ENCODE measurements at regions not wholly inside any gene's neighbourhood (a gene's known extent, or its start where the extent isn't known, plus 50 kb on each side); places are given as distances from the start of the nearest gene placed in this dataset.
A peak's percentile ranks its signal among the peaks of the same experiment; 100 is the strongest.

DNA sequence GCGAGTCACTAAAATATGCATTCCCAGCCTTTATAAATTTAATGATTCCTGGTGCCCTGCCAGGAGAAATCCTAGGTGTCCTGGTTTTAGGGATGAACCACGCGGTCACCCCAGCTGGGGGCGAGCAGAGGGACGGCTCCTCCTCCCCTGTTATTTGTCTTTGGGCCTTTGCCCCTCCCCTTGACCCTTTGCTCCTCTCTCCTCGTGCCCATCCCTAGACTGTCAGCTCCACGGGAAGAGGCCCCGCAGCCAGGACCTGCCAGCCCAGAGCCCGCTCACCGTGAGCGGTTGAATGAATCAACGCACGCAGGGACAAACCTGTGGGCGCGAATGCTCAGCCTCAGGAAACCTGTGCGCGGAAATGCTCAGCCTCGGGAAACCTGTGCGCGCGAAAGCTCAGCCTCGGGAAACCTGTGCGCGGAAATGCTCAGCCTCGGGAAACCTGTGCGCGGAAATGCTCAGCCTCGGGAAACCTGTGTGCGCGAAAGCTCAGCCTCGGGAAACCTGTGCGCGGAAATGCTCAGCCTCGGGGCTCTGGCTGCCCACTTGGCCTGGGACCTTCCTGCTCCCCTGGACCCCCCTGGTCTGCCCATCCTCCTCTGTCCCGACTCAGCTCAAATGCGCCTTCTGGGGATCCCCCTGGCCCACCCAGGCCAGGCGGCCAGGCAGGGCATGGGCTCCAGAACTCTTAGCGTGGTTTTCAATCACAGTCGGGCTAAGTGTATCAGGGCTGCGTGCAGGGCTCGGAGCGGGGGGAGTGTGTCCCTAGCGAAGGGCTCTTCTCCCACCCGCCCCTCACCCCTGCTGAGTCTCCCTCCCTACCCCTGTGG is 140.5 kb upstream of the COL5A1 start:
- H2BK15ac ChIP-seq (ENCODE audit: low read length), result no peak overlapping the region
- no peaks in the 10 kb centered on the region for H3K4me1 ChIP-seq (replicated peaks in 1 of 4; ENCODE audit: control insufficient read depth in 3 of 4, insufficient read depth in 4 of 4, low read length in 3 of 4)
- no peaks in the 10 kb centered on the region for H3K23me2 ChIP-seq (ENCODE audit: low read depth, low read length)
- H3K9me3 ChIP-seq (ENCODE audit: insufficient read depth in 2 of 2, low read depth in 1 of 2, low read length in 1 of 2), result no peaks in the 10 kb centered on the region; a peak in 1 of 4 replicates
- no peak overlapping the region for H3K27ac ChIP-seq (ENCODE audit: low read depth, low read length)
- H3K79me1 ChIP-seq (ENCODE audit: low read depth, low read length), result no peaks in the 10 kb centered on the region
- 85% methylated on average over 34 of the region's 44 CpGs; no CpG with 5 or more reads in 1 of the 2 experiments for WGBS, 2 experiments (ENCODE audit: extremely low coverage in 1 of 2, insufficient coverage in 1 of 2, insufficient read length in 1 of 2, insufficient replicate concordance in 2 of 2, low coverage in 1 of 2, low lambda C conversion rate in 2 of 2, missing lambda C conversion rate in 1 of 2)
- H3K4me3 ChIP-seq (ENCODE audit: extremely low read depth in 1 of 4, insufficient read depth in 2 of 4, low read depth in 3 of 4, low read length in 4 of 4), result peak overlapping the region in 1 of 4 experiments; percentile 3; a peak in 1 of 8 replicates
- no peak overlapping the region for H2BK20ac ChIP-seq (ENCODE audit: low read length)
- H4K91ac ChIP-seq (replicated peaks; ENCODE audit: insufficient read length, low read length), result no peak overlapping the region
- H3K4me2 ChIP-seq (ENCODE audit: insufficient read depth in 1 of 2, low read depth in 2 of 2, low read length in 2 of 2), result peak overlapping the region in 1 of 2 experiments; percentile 49; a peak in 2 of 4 replicates
- H3K14ac ChIP-seq (ENCODE audit: insufficient read length), result no peak overlapping the region
- H4K20me1 ChIP-seq (replicated peaks in 1 of 2; ENCODE audit: control insufficient read depth in 1 of 2, insufficient read depth in 2 of 2, low read length in 2 of 2), result no peaks in the 10 kb centered on the region
- no peak overlapping the region for H3K56ac ChIP-seq (replicated peaks; ENCODE audit: insufficient read length, low read depth, low read length)
- no peak overlapping the region for H3K4ac ChIP-seq (replicated peaks; ENCODE audit: insufficient read length, low read depth, low read length)
- no peak overlapping the region for H2BK12ac ChIP-seq (ENCODE audit: low read depth, low read length)
- H3K79me2 ChIP-seq (ENCODE audit: control insufficient read depth in 1 of 2, insufficient read depth in 2 of 2, low read length in 2 of 2), result no peaks in the 10 kb centered on the region
- ChIA-PET POLR2A (ENCODE audit: partially characterized antibody) (interaction anchor here (0.7 kb wide), 1 partner anchor 847 kb away, joined by 3 read pairs; no protein-coding TSS in a partner anchor), CTCF (ENCODE audit: partially characterized antibody) (interaction anchor here (0.7 to 1.2 kb wide), 6 partner anchors 36 to 507 kb away, joined by 3 to 4 read pairs (median 3); no protein-coding TSS in a partner anchor)
- H3K18ac ChIP-seq (ENCODE audit: extremely low read depth, low read length), result no peak overlapping the region
- H2BK5ac ChIP-seq (ENCODE audit: low read depth, low read length), result no peak overlapping the region
- no peaks in the 10 kb centered on the region for H3K27me3 ChIP-seq (replicated peaks in 1 of 4; ENCODE audit: control insufficient read depth in 3 of 4, extremely low read depth in 1 of 4, insufficient read depth in 3 of 4, low read length in 3 of 4)
- FAIRE-seq (no peak), DNase-seq (ENCODE audit: low read depth in 1 of 2, low spot score in 2 of 2) (no peak)
- no peak overlapping the region for H3K9ac ChIP-seq (replicated peaks in 1 of 4; ENCODE audit: extremely low read depth in 1 of 4, low read depth in 3 of 4, low read length in 3 of 4)
- H2AK5ac ChIP-seq (ENCODE audit: low read depth, low read length), result no peak overlapping the region
- H3K36me3 ChIP-seq (ENCODE audit: control insufficient read depth in 2 of 4, insufficient read depth in 4 of 4, low read length in 3 of 4), result no peaks in the 10 kb centered on the region
- peak overlapping the region; percentile 63; the same call in 1 of the 2 replicates for H2AFZ ChIP-seq (ENCODE audit: low read length)
- no peak overlapping the region for H4K5ac ChIP-seq (ENCODE audit: insufficient read length, low read depth, low read length)
- peak overlapping the region; percentile 19; the same call in 1 of the 2 replicates for H4K8ac ChIP-seq (ENCODE audit: extremely low read depth, insufficient read depth, low read length)
- H2BK120ac ChIP-seq (replicated peaks; ENCODE audit: low read depth, low read length), result no peak overlapping the region
- no peak overlapping the region for H3K23ac ChIP-seq (ENCODE audit: insufficient read length)
- TF ChIP-seq PHF8 (conservative IDR thresholded peaks at IDR 0.05; ENCODE audit: low read depth, low read length) (no peak), POLR2A (IDR thresholded peaks at IDR 0.05; ENCODE audit: control extremely low read depth in 1 of 2, low read depth in 2 of 2, low read length in 2 of 2) (no peak), POU5F1 (IDR thresholded peaks at IDR 0.05; ENCODE audit: low read depth, low read length) (no peak), NRF1 (IDR thresholded peaks at IDR 0.05; ENCODE audit: low read depth, low read length) (no peak), TAF1 (IDR thresholded peaks at IDR 0.05; ENCODE audit: low read depth, low read length) (no peak), KDM4A (IDR thresholded peaks at IDR 0.05; ENCODE audit: low read depth, low read length, severe bottlenecking) (no peak), EGR1 (IDR thresholded peaks at IDR 0.05; ENCODE audit: borderline replicate concordance, low read depth, low read length) (no peak), SAP30 (IDR thresholded peaks at IDR 0.05; ENCODE audit: insufficient read depth, insufficient replicate concordance, low read length) (no peak), TCF12 (IDR thresholded peaks at IDR 0.05; ENCODE audit: low read depth, low read length) (no peak), SP1 (IDR thresholded peaks at IDR 0.05; ENCODE audit: low read depth, low read length) (no peak), KDM1A (IDR thresholded peaks at IDR 0.05; ENCODE audit: borderline replicate concordance, low read length) (no peak), ZNF274 (IDR thresholded peaks at IDR 0.05; ENCODE audit: borderline replicate concordance, extremely low read depth, low read length) (no peak)
- TF ChIP-seq, protein P1, sequence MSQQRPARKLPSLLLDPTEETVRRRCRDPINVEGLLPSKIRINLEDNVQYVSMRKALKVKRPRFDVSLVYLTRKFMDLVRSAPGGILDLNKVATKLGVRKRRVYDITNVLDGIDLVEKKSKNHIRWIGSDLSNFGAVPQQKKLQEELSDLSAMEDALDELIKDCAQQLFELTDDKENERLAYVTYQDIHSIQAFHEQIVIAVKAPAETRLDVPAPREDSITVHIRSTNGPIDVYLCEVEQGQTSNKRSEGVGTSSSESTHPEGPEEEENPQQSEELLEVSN (IDR thresholded peaks at IDR 0.05), result no peak
